A549 (cell line): ENCODE measurements at regions not wholly inside any gene's neighbourhood (a gene's known extent, or its start where the extent isn't known, plus 50 kb on each side); places are given as distances from the start of the nearest gene placed in this dataset.
"Not testable (repeated sequence)": the region's sequence is repeated elsewhere in the genome, so short reads cannot be mapped to it uniquely, and the experiment has no call there.

ENCODE experiments used
- CTCF ChIP-seq: fragments of >200 bp; sonication (Bioruptor Twin); formaldehyde crosslinking; IDR thresholded peaks from 3 replicates; pipeline ENCODE4 v1.5.1; 2016
- EP300 ChIP-seq, 2 experiments: fragments of >200 bp; sonication (Bioruptor Twin); formaldehyde crosslinking; IDR thresholded peaks; 2 replicates in 1 of 2; 3 replicates in 1 of 2; pipeline ENCODE4 v1.6.1; 2016 to 2017
- HES2 ChIP-seq: fragments of >200 bp; sonication (Bioruptor Twin); formaldehyde crosslinking; IDR thresholded peaks from 2 replicates; pipeline ENCODE4 v1.6.1; 2016
- MAZ ChIP-seq: fragments of 150-350 bp; IDR thresholded peaks from 2 replicates; pipeline ENCODE4 v1.6.1; 2014; ENCODE audit warnings: antibody characterized with exemption, low read depth, low read length, borderline replicate concordance
- POLR2A ChIP-seq: IDR thresholded peaks from 2 replicates; pipeline ENCODE4 v1.6.1; 2012; ENCODE audit warnings: mild to moderate bottlenecking, low read length
- RCOR1 ChIP-seq: fragments of 150-350 bp; IDR thresholded peaks from 2 replicates; pipeline ENCODE4 v1.6.1; 2014; ENCODE audit warnings: antibody characterized with exemption, low read length, low read depth
- REST ChIP-seq: fragments of 200-600 bp; sonication (generic); IDR thresholded peaks from 2 replicates; pipeline ENCODE4 v1.6.1; 2016; ENCODE audit warnings: antibody characterized with exemption, mild to moderate bottlenecking, moderate library complexity
- RFX5 ChIP-seq: fragments of 450-650 bp; IDR thresholded peaks from 2 replicates; pipeline ENCODE4 v1.7.1; 2014; ENCODE audit warnings: antibody characterized with exemption, mild to moderate bottlenecking, moderate library complexity
- USF2 ChIP-seq: fragments of 450-650 bp; IDR thresholded peaks from 2 replicates; pipeline ENCODE4 v1.6.1; 2014; ENCODE audit warnings: antibody characterized with exemption
- TF ChIP-seq, protein P1 (sequence below): IDR thresholded peaks from 2 replicates; pipeline ENCODE4 v1.6.1; 2012

GRCh38 chr22:15583007-15583406, 55.0 kb downstream of the OR11H1 start:
- not testable (repeated sequence) for TF ChIP-seq CTCF; EP300 (IDR thresholded peaks at IDR 0.05); RCOR1; HES2; MAZ; RFX5; POLR2A; REST; USF2
- TF ChIP-seq, protein P1, sequence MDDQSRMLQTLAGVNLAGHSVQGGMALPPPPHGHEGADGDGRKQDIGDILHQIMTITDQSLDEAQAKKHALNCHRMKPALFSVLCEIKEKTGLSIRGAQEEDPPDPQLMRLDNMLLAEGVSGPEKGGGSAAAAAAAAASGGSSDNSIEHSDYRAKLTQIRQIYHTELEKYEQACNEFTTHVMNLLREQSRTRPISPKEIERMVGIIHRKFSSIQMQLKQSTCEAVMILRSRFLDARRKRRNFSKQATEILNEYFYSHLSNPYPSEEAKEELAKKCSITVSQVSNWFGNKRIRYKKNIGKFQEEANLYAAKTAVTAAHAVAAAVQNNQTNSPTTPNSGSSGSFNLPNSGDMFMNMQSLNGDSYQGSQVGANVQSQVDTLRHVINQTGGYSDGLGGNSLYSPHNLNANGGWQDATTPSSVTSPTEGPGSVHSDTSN = not testable (repeated sequence)
